22Rv1 (cell line): ENCODE measurements at regions not wholly inside any gene's neighbourhood (a gene's known extent, or its start where the extent isn't known, plus 50 kb on each side); places are given as distances from the start of the nearest gene placed in this dataset.
"Not testable (repeated sequence)": the region's sequence is repeated elsewhere in the genome, so short reads cannot be mapped to it uniquely, and the experiment has no call there.

Experiments
- H3K27ac ChIP-seq: fragments of 450-650 bp; 2 replicates; pipeline ENCODE4 v1.5.1; 2017
- ZFX ChIP-seq: fragments of 450-650 bp; IDR thresholded peaks from 2 replicates; pipeline ENCODE4 v1.6.1; 2017; ENCODE audit warnings: antibody characterized with exemption, borderline replicate concordance
- TF ChIP-seq, protein P1 (sequence below): fragments of 450-650 bp; IDR thresholded peaks from 2 replicates; pipeline ENCODE4 v1.5.1; 2017; ENCODE audit warnings: mild to moderate bottlenecking

DNA sequence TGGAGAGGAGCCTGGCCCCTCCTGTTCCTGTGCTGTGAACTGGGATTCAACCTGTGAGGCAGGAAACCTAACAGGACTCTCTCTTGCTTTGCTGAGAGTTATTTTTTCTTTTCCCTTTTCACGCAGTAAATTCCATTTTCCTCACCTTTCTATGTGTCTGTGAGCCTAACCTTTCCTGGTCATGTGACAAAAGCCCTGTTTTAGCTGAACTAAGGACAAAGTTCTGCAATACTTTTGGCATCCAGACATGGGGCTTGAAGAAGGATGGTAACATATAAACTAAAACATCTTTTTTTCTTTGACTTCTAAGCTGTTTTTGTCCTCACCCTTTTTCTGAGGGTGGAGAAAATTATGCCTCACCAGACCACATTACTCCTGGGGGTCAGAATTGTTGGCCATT lies 368.5 kb downstream of the HTR1B start:
- H3K27ac ChIP-seq, result no peak overlapping the region
- TF ChIP-seq, protein P1, sequence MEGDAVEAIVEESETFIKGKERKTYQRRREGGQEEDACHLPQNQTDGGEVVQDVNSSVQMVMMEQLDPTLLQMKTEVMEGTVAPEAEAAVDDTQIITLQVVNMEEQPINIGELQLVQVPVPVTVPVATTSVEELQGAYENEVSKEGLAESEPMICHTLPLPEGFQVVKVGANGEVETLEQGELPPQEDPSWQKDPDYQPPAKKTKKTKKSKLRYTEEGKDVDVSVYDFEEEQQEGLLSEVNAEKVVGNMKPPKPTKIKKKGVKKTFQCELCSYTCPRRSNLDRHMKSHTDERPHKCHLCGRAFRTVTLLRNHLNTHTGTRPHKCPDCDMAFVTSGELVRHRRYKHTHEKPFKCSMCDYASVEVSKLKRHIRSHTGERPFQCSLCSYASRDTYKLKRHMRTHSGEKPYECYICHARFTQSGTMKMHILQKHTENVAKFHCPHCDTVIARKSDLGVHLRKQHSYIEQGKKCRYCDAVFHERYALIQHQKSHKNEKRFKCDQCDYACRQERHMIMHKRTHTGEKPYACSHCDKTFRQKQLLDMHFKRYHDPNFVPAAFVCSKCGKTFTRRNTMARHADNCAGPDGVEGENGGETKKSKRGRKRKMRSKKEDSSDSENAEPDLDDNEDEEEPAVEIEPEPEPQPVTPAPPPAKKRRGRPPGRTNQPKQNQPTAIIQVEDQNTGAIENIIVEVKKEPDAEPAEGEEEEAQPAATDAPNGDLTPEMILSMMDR, result no peak
- no peak for TF ChIP-seq ZFX

DNA sequence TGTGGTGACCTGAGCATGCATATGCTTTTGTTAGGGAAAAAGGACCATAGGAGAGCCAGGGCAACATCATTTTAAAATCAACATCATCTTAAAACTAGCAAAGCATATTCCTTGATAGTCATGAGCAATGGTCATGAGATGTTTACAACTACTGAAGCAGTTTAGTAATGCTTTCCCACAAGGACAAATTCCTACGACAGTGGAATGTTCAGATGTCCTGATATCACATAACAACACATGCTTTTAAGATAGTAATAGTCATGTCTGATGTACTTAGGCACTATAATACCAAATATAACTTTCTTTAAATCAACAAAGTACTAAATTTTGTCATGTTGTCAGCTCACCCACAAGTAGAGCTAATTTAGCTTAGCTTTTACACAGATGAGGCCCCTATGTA lies 370.3 kb downstream of the HTR1B start:
- H3K27ac ChIP-seq, result no peak overlapping the region
- no peak for TF ChIP-seq ZFX
- TF ChIP-seq, protein P1, result no peak

DNA sequence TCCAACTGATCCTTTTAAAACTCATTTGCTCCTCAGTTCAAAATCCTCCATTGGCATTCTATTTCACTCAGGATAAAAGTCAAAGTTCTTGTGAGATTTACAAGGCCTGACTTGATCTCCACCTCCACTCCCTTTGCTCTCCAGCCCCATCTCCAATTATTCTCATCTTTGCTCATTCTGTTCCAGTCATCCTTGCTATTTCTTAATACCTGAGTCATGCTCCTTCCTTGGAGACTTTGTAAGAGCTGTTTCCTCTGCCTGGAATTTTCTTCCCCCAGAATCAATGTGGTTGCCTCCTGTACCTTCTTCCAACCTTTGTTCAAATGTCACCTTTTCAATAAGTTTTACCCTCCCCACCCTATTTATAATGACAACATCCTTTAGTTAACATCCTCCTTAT lies 373.5 kb downstream of the HTR1B start:
- no peak overlapping the region for H3K27ac ChIP-seq
- TF ChIP-seq ZFX, result no peak
- TF ChIP-seq, protein P1, result no peak

DNA sequence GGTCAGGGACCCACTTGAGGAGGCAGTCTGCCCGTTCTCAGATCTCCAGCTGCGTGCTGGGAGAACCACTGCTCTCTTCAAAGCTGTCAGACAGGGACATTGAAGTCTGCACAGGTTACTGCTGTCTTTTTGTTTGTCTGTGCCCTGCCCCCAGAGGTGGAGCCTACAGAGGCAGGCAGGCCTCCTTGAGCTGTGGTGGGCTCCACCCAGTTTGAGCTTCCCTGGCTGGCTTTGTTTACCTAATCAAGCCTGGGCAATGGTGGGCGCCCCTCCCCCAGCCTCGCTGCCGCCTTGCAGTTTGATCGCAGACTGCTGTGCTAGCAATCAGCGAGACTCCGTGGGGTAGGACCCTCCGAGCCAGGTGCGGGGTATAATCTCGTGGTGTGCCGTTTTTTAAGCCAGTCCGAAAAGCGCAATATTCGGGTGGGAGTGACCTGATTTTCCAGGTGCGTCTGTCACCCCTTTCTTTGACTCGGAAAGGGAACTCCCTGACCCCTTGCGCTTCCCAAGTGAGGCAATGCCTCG lies 375.4 kb downstream of the HTR1B start:
- H3K27ac ChIP-seq, result not testable (repeated sequence)

DNA sequence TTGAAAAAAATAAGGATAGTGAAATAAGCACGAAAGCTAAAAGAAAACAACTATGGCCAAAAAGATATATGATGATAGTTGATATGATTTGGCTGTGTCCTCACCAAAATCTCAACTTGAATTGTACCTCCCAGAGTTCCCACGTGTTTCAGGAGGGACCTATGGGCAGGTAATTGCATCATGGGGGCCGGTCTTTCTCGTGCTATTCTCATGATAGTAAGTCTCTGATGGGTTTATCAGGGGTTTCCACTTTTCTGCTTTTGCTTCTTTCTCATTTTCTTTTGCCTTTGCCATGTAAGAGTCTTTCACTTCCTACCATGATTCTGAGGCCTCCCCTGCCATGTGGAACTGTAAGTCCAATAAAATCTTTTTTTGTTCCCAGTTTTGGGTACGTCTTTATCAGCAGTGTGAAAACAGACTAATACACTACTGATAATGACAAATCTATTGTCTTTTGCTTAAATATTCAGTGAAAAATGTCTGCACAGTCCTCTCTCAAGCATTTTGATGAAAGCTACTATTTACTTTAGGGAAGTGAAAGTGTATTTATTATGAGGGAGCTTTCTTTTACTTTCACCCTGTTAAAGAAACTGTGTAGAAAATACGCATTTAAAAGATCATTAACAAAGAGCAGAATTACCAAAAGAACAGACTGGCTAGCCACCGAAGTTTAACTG lies 389.1 kb downstream of the HTR1B start:
- H3K27ac ChIP-seq, result no peak overlapping the region
- TF ChIP-seq, protein P1, result no peak
- TF ChIP-seq ZFX, result no peak

DNA sequence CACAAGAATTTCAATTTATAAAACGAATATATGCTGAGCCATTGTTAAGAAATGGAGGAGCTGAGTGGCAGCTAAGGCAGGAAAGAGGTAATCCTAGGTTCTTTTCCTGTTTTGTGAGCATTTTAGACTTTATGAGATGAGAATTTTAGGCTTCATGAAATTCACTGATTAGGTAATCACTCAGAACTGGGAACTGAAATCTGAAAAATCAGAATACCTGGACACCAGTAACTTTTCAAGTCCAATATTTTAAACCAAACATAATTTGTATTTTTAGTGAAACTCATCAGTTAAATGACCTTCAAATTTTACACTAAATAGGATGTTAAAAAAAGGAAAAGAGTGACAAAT lies 389.9 kb downstream of the HTR1B start:
- TF ChIP-seq, protein P1, result no peak
- TF ChIP-seq ZFX, result no peak
- H3K27ac ChIP-seq, result no peak overlapping the region

DNA sequence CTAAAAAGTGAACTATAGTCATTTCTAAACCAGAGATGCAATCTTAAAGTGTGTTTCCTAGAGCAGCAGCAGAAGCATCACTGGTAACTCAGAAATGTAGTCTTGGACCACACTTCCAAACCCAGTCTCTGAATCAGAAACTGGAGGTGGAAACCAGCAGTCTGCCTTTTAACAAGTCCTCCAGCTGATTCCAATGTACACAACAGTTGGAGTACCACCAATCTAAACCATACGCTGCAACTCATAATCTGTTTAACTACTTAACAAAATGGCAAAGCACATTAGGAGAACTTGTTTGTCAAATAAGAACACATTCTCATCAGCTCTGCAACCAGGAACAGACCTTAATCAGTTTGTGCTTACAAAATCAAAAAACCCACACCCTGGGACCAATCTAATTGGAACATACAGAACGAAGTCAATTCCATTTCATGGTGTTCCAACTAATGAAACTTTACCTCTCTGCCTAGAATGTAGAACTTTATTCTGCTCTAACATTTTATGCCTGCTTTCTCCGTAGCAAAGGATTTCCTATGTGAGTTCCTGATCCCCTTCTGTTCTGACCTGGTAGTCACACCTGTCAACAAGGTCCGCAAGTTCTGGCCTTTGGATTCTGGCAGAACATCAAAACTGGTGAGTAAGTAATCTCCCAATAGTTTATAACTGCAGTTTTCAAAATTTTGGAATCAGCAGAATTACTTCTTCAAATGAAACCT lies 390.4 kb downstream of the HTR1B start:
- TF ChIP-seq, protein P1, result no peak
- no peak for TF ChIP-seq ZFX

DNA sequence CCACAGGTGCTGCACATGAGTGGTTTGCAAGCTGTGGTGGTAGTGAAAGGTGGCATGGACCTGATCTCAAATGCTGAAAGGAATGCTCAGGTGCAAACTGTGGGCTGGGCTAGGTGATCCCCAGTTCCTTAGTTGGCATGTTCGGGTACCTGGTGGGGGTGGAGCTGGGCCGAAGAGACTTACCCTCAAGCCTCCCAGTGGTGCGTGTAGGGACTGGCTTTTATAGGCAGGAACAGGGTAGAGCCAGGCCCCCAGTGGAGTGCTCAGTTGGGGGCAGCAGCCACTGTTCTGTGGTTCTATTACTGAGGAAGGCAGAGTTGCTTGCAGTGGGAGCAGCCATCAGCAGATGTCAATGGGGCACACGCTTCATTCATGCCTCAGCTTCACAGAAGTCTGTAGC lies 399.8 kb downstream of the HTR1B start:
- no peak overlapping the region for H3K27ac ChIP-seq
- no peak for TF ChIP-seq ZFX
- TF ChIP-seq, protein P1, result no peak

More for the DNA sequence above, 390.4 kb downstream of the HTR1B start:
- H3K27ac ChIP-seq, result peak overlapping the region; percentile 18; the same call in 1 of the 2 replicates
